ENCODE measurements at regions not wholly inside any gene's neighbourhood (a gene's known extent, or its start where the extent isn't known, plus 50 kb on each side); places are given as distances from the start of the nearest gene placed in this dataset.
A peak's percentile ranks its signal among the peaks of the same experiment; 100 is the strongest.

DNA sequence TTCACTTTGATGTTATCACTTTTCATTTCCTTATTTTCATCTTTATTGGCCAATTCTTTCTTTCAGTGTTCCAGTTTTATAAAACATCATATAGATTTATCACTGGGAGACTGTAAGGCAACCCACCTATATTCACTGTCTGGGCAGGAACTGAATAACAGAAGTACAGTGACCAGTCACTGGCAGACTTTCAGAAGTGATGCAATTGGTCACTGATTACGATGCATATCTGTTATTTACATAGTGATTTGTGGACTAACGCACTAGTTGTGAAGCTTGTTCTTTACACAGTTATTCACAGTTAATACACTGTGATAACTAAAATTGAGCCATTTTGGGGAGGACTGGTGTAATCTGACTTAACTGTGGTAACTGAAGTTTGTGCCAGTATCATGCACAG is 190.2 kb upstream of the DPH6 start:
- no peak for DNase-seq

DNA sequence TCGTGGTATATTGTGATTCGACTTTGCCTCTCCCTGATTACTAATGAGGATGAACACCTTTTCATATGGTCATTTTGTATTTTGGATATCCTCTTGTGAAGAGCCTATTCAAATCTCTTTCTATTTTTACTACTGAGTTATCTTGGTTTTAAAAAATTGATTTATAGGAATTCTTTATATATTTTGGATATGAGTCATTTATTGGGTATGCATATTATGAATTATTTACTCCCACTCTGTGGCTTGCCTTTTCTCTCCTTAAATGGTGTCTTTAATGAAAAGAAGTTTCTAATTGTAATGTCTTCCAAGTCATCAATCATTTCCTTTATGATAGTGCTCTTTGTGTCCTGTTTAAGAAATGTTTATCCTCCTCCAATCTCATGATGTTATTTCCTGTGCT is 191.5 kb upstream of the DPH6 start:
- no peak for DNase-seq

DNA sequence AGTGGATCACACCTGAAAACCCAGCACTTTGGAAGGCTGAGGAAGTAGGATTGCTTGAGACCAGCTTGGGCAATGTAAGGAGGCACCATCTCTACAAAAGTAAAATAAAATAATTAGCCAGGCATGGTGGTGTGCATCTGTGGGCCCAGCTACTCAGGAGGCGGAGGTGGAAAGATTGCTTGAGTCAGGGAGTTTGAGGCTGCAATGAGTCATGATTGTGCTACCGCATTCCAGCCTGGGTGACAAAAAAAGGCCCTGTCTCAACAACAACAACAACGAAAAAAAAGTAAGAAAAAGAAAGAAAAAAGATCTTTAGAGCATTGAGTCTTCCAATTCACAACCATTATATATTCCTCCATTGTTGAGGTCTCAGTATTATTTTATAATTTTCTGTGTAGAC is 192.4 kb upstream of the DPH6 start:
- no peak for DNase-seq

- DNase-seq = no peak
Measured at GRCh38 chr15:35740761-35741160, 194.8 kb upstream of the DPH6 start.

DNA sequence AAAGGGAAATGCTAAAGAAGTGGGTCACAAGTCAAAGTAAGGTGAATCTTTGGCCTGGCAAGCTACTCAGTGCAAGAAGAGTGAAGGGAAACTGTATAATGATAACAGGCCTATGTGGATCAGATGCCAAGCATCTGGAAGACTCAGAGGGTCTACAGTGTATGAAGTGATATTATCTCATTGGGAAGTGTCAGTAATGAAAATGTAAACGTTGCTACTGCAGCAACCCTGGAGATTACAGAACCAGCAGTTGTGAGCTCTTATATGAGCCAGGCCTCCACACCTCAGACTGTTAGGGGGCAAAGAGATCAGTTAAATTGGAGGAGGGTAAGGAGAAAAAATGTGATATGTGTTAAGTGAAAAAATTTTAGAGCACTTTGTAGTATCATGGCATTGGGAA is 195.4 kb upstream of the DPH6 start:
- no peak for DNase-seq

DNA sequence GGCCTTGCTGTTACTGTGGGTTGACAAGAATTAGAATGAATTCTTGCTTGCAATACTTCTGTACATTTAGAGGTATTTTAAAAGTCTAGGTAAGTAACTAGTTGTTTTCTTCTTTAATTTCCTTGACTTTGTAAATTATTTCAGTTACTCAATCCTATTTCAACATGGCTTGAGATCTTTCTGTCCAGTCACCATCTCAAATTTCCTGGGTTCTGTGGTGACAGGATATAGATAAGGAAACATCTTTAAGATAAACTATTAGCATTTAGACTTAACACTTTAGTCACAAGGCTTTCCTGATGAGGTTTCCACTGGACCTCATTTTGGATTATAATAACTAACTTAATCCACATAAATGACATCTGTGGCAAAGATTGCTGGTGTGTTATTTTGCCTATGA is 195.9 kb upstream of the DPH6 start:
- DNase-seq = no peak

DNA sequence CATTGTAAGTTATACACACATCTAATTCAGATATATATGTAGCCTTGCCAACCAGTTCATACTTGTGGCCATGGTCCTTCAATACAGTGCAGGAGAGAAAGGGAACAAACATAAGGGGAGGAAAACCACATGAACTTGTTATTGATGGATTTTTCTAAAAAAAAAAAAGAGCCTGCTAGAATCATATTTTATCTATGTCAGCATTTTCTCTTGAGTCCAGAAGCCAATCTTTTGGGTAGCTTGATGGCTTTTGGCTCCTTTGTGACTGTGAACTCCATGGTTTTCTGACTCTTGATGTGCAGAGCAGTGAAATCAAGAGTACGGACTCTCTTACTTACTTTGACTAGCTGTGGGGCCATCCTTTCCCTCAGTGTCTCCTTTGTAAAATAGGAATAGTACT is 197.4 kb upstream of the DPH6 start:
- DNase-seq = no peak

- DNase-seq = no peak
Measured at GRCh38 chr15:35746121-35746520, 200.2 kb upstream of the DPH6 start.

DNA sequence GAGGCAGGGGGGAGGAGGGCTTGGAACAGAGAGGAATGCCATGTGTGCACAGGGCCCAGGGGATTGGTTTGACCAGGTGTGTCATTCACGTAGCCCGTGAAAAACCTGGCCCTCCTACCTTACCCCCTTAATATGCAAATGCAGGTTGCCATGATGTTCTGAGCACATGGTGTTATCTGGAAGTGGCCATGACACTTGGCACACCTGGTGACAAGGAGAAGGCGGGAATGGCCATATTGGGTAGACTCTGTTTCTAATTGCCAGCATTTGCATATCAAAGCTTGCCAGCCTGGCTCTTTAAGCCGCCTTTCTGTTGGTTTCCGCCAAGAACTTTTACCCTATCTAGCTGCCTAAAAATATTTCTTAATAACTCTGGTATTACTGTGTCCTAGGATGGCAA is 202.1 kb upstream of the DPH6 start:
- no peak for DNase-seq

DNA sequence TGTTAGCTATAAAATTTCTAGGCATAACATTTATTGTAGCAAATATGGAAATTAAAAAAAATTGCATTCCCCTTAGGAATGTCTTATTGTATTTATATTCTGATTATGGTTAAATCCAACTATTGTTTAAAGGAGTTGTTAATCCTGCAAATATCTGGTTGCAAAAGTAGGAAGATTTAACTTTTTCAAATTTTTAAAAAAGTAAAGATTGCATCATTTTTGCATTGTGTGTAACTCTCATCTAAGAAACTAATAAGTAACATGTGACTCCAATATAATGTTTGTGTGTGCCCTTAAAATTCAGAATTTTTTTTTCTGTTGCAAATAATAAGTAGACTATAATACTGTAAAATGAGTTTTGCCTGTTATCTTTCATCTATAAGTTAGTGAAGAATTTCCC is 204.1 kb upstream of the DPH6 start:
- no peak for DNase-seq

DNA sequence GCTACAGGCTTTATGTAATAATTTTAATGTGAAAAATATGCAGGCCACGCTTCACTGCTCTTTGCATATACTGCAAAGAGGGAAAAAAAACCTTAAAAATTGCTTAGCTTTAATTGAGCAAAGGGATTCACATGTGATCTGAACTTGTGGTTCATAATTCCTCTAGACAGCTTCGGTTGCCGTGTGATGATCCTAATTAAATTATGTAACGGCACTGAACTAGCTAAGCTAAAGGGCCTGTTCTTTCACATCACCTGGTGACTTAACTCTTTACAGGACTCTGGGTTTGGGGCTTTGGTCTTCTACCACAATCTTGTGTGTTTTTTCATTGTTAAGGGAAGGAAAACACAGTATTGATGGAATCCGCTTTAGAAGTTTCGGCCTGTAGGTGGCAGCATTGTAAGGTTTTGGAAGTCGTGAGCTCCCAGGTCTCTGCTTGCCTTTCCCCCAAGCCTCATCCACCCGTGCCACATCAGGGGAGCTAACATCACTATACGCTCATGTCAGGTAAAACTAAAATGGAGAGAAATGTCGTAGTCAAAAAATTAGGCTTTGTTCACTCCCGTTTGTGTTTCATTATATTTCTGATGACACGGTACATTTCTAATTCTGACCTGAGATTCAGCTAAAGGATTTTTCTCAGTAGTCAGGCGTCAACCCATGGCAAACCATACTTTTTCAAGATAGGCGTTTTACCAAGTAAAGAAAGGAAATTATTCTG is 205.6 kb upstream of the DPH6 start:
- peak; percentile 68 for DNase-seq

GRCh38 chr15:35752134-35752466 is 206.1 kb upstream of the DPH6 start:
- DNase-seq = no peak

DNA sequence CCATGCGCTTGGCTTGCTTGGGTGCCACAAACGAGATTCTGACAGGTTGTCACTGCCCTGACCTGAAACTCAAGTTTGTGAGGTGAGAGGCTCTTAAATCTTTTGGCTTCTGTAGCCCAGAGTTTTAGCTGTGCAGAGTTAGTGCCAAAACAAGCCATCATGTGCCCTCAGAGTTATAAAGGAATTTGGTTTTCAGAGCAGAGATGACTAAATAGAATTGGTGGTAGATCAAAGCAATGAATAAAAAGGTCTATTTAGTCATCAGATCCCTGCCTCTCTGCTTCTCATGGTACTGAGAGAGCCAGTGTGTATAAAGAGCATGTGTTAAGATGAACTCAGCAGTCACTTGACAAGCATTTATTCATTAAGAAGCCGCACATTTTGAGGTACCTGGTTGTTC is 207.5 kb upstream of the DPH6 start:
- DNase-seq = no peak

DNA sequence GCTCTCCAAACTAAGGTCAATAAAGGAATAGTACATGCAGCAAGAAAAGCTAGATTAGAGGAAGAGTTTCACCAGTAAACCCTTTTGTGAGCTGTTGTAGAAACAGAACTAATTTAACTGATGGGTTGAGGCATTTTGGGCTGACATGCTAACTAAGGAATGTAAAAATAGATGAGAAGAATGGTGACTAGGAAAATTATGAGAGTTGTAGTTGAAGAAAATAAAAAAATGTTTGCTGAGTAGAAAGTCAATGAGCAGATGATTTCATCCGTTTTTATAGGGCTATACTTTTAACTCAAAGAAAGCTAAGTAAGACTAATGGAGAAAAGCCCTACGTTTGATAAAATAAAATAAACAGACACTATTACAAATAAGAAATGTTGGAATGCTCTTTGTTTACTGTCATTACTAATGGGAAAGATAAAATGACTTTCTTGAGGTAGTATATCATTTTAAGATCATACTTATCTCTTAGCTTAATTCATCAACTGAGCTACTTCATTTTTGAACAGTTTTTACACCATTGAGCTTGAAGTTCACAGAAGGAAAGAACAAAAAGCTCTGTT is 209.4 kb upstream of the DPH6 start:
- no peak for DNase-seq

DNA sequence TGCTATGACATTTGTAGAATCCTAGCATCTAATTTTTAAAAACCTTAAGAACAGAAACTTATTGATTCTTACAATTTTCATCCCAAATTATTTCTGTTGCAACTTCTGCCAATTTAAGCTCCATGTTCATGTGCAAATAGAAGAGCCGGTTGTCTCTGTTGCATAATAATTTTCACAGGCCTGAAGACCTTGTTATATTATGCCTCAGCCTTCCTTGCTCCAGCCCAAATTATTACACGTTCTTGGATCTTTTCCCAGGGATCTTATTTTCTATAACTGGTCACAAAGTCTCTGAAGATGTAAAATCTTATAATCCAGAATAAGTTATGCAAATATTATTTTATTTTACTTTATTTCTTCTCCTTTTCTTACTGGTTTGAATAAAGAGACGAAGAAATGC is 210.7 kb upstream of the DPH6 start:
- no peak for DNase-seq

DNA sequence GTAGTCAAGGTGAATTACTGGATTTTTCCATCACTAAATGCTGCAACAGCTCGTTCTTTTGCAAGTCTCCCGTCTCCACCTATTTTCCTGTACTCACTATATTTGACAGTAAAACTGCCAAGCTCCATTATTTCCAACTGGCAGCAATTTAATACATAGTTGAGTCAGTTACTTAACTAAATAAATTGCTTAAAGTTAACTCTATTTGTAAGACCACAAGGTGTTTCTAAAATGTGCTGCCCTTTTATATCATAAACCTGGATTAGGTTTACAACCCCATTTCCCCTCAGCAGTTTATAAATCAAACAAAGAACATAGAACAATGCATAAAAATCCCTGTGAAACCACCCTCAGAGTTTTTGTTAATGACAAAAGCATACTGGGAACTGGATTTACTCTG is 211.4 kb upstream of the DPH6 start:
- no peak for DNase-seq

DNA sequence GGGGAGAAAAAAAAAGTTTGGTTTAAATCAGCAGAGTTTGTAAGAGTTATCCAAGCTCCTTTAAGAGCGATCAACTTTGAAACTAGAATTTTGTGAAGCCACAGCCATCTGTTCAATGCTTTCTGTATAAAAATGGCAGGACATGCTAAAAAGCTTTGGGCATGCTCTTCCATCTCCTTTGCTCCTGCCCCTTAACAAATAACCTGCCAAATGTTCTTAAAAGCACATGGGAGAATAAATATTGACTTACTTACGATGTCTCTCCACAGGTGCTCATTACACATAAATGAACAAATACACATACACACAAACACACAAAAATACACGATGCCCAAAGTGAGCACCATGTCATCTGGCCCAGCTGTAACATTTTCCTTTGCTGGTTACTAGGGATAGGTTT is 211.8 kb upstream of the DPH6 start:
- DNase-seq = no peak

- DNase-seq = no peak
Measured at GRCh38 chr15:35764661-35765519, 218.9 kb upstream of the DPH6 start.

DNA sequence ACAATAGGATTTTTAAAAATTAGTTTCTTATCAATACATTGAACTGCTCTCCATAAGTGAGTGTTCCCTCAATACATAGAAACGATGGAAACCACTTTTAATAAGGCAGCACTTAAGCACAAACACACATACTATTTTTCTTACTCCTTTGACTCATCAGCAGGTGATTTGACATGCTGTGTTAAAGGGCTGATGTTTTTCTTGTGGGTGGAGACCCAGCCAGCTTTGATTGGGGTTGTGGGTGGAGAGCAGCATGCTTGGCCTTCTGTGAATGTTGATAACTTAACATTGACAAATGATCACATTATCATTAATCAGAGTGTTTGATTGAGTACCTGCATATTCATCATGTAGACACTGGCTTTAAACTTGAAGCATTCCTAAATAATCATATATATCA is 223.0 kb upstream of the DPH6 start:
- no peak for DNase-seq

GRCh38 chr15:35769656-35770055 is 223.7 kb upstream of the DPH6 start:
- no peak for DNase-seq

DNA sequence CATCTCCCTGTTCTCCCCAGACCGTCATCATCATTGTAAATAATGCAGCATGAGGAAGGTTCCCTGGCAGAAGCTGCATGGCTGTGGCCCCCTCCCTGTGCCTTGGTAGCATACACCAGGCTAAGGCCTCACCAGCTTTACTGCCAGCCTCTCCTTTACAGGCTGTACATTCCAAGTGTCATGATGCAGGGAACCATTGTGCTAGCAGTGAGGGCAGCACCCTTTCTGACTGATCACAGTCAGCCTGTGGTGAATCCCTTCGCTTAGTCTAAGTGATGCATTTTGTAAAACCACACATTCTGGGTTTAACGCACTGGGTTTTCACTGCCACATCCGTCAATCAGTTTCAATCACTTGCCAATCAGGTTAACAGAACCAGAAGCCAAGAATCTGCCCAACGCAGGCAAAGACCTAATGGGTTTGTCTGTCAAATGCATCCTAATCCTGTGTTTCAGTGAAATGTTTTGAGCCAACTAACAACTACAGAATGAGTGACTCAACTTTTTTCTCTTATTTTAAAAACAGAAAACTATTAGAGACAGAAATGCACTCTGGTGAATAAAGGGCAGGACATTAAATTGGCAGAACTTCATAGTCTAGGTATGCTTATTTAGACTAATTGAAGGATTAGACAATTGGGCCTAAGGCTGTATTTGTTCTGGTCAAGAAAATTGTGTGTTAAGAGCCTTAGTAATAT is 225.9 kb upstream of the DPH6 start:
- DNase-seq = no peak

GRCh38 chr15:35774653-35775052 is 228.7 kb upstream of the DPH6 start:
- DNase-seq = no peak

- DNase-seq = no peak
Measured at GRCh38 chr15:35775471-35775870, 229.5 kb upstream of the DPH6 start.

GRCh38 chr15:35777061-35777460 is 231.1 kb upstream of the DPH6 start:
- no peak for DNase-seq
